NCI-H2029 treated with DMSO at 0.1 percent for 48 hours (cell line): ENCODE measurements at regions not wholly inside any gene's neighbourhood (a gene's known extent, or its start where the extent isn't known, plus 50 kb on each side); places are given as distances from the start of the nearest gene placed in this dataset.

ENCODE experiments used
- DNase-seq: peaks from one replicate; lab custom pipeline; 2025; lab: John Stamatoyannopoulos, UW

- DNase-seq, result no peak
Observed at GRCh38 chr9:129400001-129400970, 220.6 kb downstream of the C9orf50 start.

GRCh38 chr9:129399634-129399990 is 221.3 kb downstream of the C9orf50 start:
- DNase-seq, result no peak

- no peak for DNase-seq
Observed at GRCh38 chr9:129398961-129399633, 221.0 kb upstream of the IER5L start.

GRCh38 chr9:129398101-129398960 is 220.3 kb upstream of the IER5L start:
- no peak for DNase-seq

- DNase-seq, result no peak
Observed at GRCh38 chr9:129397335-129397734, 219.3 kb upstream of the IER5L start.

DNA sequence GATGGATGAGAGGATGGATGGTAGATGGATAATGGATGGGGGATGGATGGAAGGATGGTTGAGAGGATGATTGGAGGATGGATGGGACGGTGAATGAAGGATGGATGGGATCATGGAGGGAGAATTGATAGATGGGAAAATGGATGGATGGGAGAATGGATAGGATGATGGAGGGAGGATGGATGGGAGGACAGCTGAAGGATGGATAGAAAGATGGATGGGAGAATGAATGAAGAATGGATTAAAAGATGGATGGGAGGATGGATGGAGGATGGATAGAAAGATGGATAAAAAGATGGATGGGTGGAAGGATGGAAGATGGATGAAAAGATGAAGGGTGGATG is 218.3 kb upstream of the IER5L start:
- no peak for DNase-seq

GRCh38 chr9:129395633-129396364 is 217.7 kb upstream of the IER5L start:
- DNase-seq, result no peak

- no peak for DNase-seq
Observed at GRCh38 chr9:129394886-129395279, 216.8 kb upstream of the IER5L start.

DNA sequence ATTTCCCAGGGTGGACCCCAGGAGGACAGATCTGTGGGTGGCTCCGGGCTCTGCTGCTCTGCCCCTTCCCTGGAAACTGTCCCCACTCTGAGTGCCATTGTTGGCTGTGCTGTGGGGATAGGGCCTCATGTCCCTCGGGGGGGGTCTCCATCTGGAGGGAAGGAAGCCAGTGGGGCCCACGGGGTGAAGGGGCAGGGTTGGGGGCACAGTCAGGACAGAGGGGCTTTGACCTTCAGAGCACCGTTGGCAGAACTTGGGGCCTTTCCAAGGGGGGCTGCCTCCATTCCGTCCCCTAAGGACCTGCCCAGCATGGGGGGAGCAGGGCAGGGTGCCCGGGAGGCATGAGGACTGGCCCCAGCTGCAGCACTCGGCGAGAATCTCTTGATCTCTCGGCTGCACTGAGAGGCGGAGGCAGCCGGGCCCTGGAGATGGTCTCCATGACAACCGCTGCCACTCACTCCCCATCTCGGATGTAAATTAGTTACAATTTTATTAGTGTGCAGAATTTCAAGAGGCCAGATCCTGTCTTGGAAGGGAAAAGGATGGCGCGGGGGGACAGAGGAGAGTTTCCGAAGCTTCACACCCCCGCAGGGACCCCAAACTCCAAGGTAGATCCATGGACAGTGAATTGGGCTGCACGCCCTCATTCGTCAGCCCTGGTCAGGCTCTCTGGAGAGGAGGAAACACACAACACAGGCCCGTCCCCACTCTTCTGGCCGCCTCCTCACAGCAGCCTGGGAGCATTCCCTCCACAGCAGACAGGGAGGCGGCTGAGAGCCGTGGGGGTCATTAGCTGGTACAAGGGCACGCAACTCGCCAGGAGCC is 216.2 kb upstream of the IER5L start:
- DNase-seq, result no peak

GRCh38 chr9:129393064-129393463 is 215.0 kb upstream of the IER5L start:
- DNase-seq, result no peak

DNA sequence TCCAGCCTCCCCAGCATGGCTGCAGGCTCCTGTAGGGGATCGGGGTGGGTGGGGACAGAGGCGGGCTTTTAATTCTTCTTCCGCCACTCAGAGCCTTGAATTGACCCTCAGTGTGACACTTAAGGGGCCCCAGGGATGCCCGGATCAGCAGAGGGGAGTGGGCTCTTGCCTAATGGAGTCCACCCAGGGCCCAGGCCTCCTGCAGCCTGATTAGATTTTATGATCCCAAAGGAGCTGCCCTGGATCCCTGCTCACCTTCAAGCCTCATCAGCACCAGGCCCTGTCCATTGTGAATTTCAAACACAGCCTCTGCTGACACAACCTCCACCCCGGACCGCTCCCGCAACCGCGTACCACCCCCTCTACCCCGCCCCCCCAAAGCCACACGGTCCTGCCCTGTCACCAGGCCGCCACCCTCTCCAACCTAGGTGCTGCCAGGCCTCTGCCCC is 214.1 kb upstream of the IER5L start:
- DNase-seq, result no peak

GRCh38 chr9:129391221-129391661 is 213.2 kb upstream of the IER5L start:
- no peak for DNase-seq

- no peak for DNase-seq
Observed at GRCh38 chr9:129390541-129390940, 212.5 kb upstream of the IER5L start.

DNA sequence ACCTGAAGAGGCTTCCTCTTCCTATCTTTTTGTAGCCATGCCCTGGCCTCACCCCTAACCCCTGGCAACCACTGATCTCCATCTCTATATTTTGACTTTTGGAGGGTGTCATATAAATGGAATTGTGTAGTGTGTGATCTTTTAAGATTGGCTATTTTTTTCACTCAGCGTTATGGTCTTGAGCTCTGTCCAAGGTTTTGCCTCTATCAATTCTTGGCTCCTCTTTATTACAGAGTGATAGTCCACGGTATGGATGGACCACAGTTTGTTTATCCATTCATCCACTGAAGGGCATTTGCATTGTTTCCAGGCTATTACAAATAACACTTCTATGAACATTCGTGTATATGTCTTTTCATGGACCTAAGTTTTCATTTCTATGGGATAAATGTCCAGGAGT is 209.8 kb upstream of the IER5L start:
- no peak for DNase-seq

GRCh38 chr9:129386812-129387177 is 208.7 kb upstream of the IER5L start:
- no peak for DNase-seq

DNA sequence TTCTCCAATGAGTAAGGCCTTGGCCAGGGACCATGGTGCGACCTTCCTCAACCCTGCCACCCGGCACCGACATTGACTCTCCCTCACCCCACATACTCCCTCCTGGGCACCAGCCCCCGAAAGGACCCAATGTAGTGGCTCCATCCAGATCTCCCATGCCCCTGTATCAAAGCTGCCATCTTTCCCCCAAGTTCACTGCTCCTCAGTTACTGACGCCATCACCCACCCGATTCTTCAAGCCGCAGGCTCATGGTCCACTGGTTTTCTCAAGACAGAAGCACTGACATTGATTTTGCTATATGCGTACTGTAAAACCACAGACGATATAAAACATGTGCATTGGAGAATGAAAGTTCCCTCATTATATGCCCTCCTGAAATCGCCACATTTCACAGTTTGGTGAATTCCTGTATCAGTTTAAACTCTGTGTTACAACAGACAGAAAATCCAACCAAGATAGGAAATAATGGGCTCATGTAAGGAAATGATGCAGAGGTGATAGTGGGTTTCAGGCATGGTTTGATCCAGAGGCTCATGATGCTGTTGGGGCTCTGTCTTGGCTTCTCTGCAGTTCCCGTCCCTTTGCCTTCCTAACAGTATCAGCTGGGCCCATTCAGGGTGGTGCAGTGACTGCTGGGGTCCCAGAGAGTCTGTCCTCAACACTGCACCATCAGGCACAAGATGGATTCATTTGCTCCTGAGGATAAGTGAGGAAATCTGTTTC is 207.3 kb upstream of the IER5L start:
- no peak for DNase-seq

DNA sequence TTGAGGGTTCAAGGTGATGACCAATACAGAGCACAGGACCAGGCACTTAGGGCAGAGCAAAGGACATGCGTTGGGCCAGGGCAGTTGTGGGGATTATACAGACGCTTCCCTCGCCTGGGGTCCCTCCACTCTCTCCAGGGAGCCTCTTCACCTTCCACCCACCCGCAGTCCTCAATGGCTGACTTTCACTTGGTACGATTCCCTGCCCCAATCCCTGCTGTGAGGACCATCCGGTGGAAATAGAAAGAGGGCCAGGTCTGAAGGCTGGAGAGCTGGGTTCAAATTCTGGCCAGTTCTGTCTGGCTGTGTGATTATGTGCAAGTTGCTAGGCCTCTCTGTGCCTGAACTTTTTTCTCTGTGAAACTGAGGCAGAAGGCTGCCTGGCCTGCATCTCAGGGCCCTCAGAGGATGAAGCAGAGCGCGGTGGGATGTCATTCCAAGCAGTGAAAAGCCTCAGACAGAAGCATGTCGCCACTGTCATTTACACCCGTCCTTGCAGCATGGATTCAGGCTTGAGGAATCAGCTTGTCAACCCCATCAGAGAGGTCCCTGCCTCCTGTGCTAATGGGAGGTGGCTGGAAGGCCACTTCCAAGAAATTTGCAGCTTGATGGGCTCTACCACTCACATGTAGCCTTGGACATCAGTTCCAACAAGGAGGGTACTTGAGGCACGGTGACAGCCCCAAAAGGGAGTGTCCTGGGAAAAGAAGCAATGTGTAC is 206.6 kb upstream of the IER5L start:
- no peak for DNase-seq

DNA sequence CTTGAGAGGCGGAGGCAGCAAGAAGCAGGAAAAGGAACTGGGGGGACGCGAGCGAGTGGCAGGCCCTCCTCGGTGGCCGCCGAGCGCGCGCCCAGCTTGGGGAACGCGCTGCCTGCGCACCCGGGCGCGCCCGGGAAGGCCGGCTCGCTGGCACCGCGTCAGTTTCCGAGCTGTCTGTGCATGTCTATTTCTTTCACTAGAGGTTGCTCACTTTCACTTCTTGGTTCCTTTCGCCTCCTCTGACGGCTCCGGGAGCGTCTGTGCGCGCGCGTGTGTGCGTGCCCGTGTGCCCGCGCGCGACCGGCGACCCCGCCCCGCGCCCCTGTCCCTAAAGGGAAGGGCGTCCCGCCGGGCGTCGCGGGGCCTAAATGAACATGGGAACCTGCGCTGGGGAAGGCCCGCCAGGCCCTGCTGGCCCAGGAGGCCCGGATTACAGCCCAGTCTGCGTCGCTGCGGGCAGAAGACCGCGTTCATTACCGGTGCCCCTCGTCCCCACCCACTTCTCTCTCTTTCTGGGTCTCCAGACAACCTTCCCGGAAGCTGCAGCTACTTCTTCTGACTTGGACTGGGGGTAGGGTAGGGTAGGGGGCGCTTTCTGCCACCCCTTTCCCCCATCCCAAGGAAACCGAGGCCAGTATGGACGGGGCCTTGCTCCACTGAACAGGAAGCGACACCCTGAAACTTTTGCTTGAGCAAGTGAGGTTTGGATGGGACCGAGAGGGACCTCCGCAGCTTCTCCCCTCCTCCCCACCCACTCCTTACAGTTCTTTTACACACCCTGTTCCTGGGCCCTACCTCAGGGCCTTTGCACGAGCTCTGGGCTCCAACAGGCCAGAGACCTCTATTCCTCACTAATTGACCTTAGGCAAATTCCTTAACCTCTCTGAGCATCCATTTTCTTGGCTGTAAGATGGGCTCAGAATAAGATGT is 205.8 kb upstream of the IER5L start:
- peak; percentile 30 for DNase-seq
